Kidney (tissue), 13 donors: ENCODE measurements at regions not wholly inside any gene's neighbourhood (a gene's known extent, or its start where the extent isn't known, plus 50 kb on each side); places are given as distances from the start of the nearest gene placed in this dataset.
"Not testable (repeated sequence)": the region's sequence is repeated elsewhere in the genome, so short reads cannot be mapped to it uniquely, and the experiment has no call there.

Experiments
- DNase-seq, 5 donors: peaks; one replicate each; pipeline ENCODE4 v3.0.0-alpha.2; 2013 to 2020
- FAIRE-seq: peaks from 2 replicates; lab custom pipeline; 2012; peaks lifted over from hg19 to GRCh38; lab: Jason Lieb, UNC
- H3K27ac ChIP-seq, 2 donors: one replicate each; pipeline ENCODE4 v1.7.0; 2013; ENCODE audit warnings: low read depth in 2 of 2, low read length in 2 of 2, inconsistent platforms in 1 of 2
- H3K27me3 ChIP-seq: one replicate; pipeline ENCODE4 v1.7.1; 2013; ENCODE audit warnings: low read length, inconsistent platforms; ENCODE audit not compliant: control insufficient read depth, insufficient read depth
- H3K36me3 ChIP-seq, 3 donors: one replicate each; pipeline versions ENCODE4 v1.7.0 to v1.7.1; 2013; ENCODE audit warnings: low read length in 3 of 3, control low read depth in 1 of 3, inconsistent platforms in 1 of 3; ENCODE audit not compliant: insufficient read depth in 3 of 3, control insufficient read depth in 2 of 3
- H3K4me1 ChIP-seq, 3 donors: one replicate each; pipeline versions ENCODE4 v1.7.0 to v1.7.1; 2013; ENCODE audit warnings: low read length in 3 of 3, inconsistent platforms in 1 of 3, low read depth in 1 of 3; ENCODE audit not compliant: control insufficient read depth in 2 of 3, insufficient read depth in 2 of 3
- H3K4me3 ChIP-seq, 3 donors: one replicate each; pipeline versions ENCODE4 v1.7.0 to v1.8.1; 2013; ENCODE audit warnings: low read length in 3 of 3, control low read depth in 1 of 3, inconsistent platforms in 1 of 3
- H3K9ac ChIP-seq, 3 donors: one replicate each; pipeline versions ENCODE4 v1.7.0 to v1.7.1; 2013; ENCODE audit warnings: low read length in 3 of 3, control low read depth in 1 of 3, inconsistent platforms in 1 of 3
- H3K9me3 ChIP-seq, 3 donors: one replicate each; pipeline versions ENCODE4 v1.7.0 to v1.7.1; 2013; ENCODE audit warnings: low read length in 3 of 3, control low read depth in 1 of 3, inconsistent platforms in 1 of 3; ENCODE audit not compliant: control insufficient read depth in 2 of 3, insufficient read depth in 1 of 3
- CTCF ChIP-seq: IDR thresholded peaks from 3 replicates; pipeline ENCODE4 v1.5.1; 2012; ENCODE audit warnings: mild to moderate bottlenecking, moderate library complexity, borderline replicate concordance; ENCODE audit not compliant: insufficient read depth; ENCODE audit errors: extremely low read depth
- intact Hi-C: fragments of 100-400 bp; cut with DNase I; formaldehyde crosslinking; loops from one replicate; pipeline ENCODE4 v1.11.1; 2022
- donor health status: control.
- donor health status: control.
- donor health status: control.
- donor health status: control.
- donor health status: control.
- donor health status: DM: yes; HTN: yes; CAD: no.
- donor health status: Normal renal cell carcinoma (clear cell type).

DNA sequence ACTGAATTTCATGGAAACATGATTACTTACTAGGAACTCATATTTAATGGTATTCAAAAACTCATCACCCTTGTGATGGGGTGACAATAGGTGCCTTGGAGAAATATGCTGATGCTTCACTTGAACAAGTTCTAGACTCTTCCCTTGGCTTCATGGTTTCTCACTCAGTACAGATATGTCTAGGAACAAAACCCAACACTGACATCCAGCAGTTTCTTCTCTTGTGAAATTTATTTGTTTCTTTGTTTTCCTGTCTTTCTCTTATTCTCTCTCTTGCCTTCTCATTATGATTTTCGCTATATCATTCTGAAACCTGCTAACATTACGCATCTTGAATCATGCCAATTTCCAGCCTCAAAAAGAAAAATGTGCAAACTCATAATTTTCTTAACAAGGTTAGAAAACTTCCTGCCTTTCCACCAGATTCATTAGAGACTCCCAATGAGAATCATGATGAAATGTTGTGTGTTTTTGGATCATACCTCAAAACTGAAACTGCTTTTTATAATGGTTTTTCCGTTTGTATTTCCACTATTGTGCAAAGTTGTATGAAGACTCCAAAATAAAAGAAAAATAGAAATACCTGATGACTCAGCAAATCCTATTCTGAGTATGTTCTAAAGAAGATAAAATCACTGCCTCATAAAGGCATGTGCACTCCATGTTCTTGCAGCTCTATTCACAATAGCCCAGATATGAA is 1021.5 kb downstream of the TMEM121 start:
- intact Hi-C loops: no loop called here
- TF ChIP-seq CTCF: no peak
- no peak for FAIRE-seq
- H3K4me1 ChIP-seq: no peaks in the 10 kb centered on the region
- H3K27ac ChIP-seq: no peak overlapping the region
- no peak for DNase-seq
- no peak overlapping the region for H3K9ac ChIP-seq
- H3K36me3 ChIP-seq: no peaks in the 10 kb centered on the region
- H3K4me3 ChIP-seq: no peak overlapping the region
- H3K27me3 ChIP-seq: no peaks in the 10 kb centered on the region
- H3K9me3 ChIP-seq: no peaks in the 10 kb centered on the region

- no peak for TF ChIP-seq CTCF
- Histone ChIP-seq H3K36me3 (no peaks in the 10 kb centered on the region), H3K9me3 (no peaks in the 10 kb centered on the region), H3K9ac (no peak overlapping the region), H3K27me3 (no peaks in the 10 kb centered on the region), H3K4me3 (no peak overlapping the region), H3K27ac (no peak overlapping the region), H3K4me1 (no peaks in the 10 kb centered on the region)
- no peak for DNase-seq
- FAIRE-seq: no peak
- intact Hi-C loops: no loop called here
These were observed 1022.7 kb downstream of the TMEM121 start for GRCh38 chr14:106549064-106549463.

DNA sequence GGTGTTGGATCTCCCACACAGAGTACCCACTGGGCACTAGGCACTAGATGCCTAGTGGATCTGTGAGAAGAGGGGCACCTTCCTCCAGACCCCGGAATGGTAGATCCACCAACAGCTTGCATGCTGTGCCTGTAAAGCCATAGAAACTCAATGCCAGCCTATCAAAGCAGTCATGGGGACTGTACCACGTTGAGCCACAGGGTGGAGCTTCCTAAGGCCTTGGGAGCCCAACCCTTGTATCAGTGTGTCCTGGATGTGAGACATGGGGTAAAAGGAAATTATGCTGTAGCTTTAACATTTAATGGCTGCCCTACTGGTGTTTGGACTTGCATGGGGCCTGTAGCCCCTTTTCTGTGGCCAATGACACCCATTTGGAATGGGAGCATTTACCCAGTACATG is 1024.9 kb downstream of the TMEM121 start:
- TF ChIP-seq CTCF: no peak
- Histone ChIP-seq H3K4me3 (no peak overlapping the region), H3K27ac (no peak overlapping the region), H3K9ac (no peak overlapping the region), H3K27me3 (no peaks in the 10 kb centered on the region), H3K4me1 (no peaks in the 10 kb centered on the region), H3K9me3 (no peaks in the 10 kb centered on the region), H3K36me3 (no peaks in the 10 kb centered on the region)
- no peak for DNase-seq
- no peak for FAIRE-seq
- intact Hi-C loops: no loop called here

- H3K4me1 ChIP-seq, FAIRE-seq: not testable (repeated sequence)
These were observed 1029.8 kb downstream of the TMEM121 start for GRCh38 chr14:106556211-106556610.

More at GRCh38 chr14:106556211-106556610, 1029.8 kb downstream of the TMEM121 start:
- intact Hi-C loops, H3K9me3 ChIP-seq, H3K9ac ChIP-seq, H3K27ac ChIP-seq, H3K27me3 ChIP-seq, DNase-seq, H3K4me3 ChIP-seq, H3K36me3 ChIP-seq: not testable (repeated sequence)
